ENCODE measurements at regions not wholly inside any gene's neighbourhood (a gene's known extent, or its start where the extent isn't known, plus 50 kb on each side); places are given as distances from the start of the nearest gene placed in this dataset.

DNA sequence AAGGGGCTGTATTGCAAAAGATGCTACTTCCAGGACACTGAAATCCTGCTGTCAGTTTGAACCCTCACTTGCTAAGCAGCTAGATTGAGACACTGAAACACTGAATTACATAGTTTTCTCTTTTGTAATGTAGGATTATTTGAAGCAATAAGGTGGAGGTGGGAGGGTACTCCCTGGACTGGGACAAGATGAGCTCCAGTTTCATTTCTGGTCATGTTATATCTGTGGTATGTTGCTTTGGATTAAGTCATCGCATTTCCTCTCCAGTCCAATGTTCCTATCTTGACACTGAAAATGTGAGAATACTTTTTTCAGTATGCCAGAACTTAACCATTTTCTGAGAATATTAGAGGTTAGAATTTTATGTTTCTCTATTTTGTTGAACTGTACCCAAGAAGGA lies 426.2 kb upstream of the MEX3C start:
- TF ChIP-seq, protein P1, sequence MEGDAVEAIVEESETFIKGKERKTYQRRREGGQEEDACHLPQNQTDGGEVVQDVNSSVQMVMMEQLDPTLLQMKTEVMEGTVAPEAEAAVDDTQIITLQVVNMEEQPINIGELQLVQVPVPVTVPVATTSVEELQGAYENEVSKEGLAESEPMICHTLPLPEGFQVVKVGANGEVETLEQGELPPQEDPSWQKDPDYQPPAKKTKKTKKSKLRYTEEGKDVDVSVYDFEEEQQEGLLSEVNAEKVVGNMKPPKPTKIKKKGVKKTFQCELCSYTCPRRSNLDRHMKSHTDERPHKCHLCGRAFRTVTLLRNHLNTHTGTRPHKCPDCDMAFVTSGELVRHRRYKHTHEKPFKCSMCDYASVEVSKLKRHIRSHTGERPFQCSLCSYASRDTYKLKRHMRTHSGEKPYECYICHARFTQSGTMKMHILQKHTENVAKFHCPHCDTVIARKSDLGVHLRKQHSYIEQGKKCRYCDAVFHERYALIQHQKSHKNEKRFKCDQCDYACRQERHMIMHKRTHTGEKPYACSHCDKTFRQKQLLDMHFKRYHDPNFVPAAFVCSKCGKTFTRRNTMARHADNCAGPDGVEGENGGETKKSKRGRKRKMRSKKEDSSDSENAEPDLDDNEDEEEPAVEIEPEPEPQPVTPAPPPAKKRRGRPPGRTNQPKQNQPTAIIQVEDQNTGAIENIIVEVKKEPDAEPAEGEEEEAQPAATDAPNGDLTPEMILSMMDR (IDR thresholded peaks at IDR 0.05), result no peak
- H3K27ac ChIP-seq, result no peak overlapping the region
- no peaks in the 10 kb centered on the region for H3K27me3 ChIP-seq
- no peaks in the 10 kb centered on the region for H3K36me3 ChIP-seq
- no peak for DNase-seq (ENCODE audit: low spot score)
- H3K4me1 ChIP-seq, result no peaks in the 10 kb centered on the region
- H3K9me3 ChIP-seq, result no peaks in the 10 kb centered on the region
- no peak overlapping the region for H3K4me3 ChIP-seq

DNA sequence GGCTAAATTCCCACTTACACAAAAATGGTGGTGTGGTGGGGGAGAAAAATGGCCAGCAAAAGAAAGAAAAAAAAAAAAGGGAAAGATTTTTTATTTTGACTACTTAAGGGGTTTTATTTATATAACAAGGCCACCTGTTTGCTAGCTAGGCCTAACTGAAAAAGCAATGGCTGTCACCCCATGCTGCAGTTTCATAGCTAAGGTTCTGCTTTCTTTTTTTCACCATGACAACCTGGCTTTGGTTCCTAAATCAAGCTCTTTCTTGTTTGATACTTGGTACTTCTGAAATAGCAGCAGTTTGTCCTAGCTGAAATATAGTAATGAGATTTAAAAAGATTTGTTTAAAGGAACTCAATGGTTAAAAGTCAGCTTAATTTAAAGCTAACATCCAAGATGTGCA lies 433.2 kb upstream of the MEX3C start:
- no peaks in the 10 kb centered on the region for H3K36me3 ChIP-seq

DNA sequence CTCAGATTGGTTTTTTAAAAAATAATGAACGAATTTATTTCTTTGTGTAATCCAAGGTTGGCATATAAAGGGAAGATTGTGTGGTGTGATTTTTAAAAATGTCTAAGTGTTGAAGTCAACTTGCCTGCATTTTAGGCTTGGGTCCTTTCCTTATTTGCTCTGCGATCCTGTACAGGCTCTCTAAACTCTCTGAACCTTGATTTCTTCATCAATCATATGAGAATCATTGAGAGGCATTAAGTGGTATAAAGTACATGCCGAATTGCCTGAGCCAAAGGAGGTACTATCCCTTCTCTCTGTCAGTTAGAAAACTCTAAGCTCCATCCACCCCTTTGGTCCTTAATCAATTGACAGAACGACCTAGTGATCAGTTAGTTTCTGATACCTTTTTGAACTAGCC lies 440.4 kb upstream of the MEX3C start:
- Histone ChIP-seq H3K36me3 (no peaks in the 10 kb centered on the region), H3K27ac (no peak overlapping the region), H3K4me1 (no peaks in the 10 kb centered on the region), H3K4me3 (no peak overlapping the region), H3K9me3 (peaks cover 4 to 9% of the 10 kb centered on the region in 2 donors), H3K27me3 (no peaks in the 10 kb centered on the region)
- no peak for DNase-seq (ENCODE audit: low spot score)
- TF ChIP-seq, protein P1 (IDR thresholded peaks at IDR 0.05), result no peak

More for the DNA sequence above, 433.2 kb upstream of the MEX3C start:
- no peaks in the 10 kb centered on the region for H3K4me1 ChIP-seq
- no peak overlapping the region for H3K4me3 ChIP-seq
- no peak for DNase-seq (ENCODE audit: low spot score)
- no peak overlapping the region for H3K27ac ChIP-seq
- H3K9me3 ChIP-seq, result peaks cover 0 to 9% of the 10 kb centered on the region in 2 donors
- TF ChIP-seq, protein P1 (IDR thresholded peaks at IDR 0.05), result no peak
- no peaks in the 10 kb centered on the region for H3K27me3 ChIP-seq

DNA sequence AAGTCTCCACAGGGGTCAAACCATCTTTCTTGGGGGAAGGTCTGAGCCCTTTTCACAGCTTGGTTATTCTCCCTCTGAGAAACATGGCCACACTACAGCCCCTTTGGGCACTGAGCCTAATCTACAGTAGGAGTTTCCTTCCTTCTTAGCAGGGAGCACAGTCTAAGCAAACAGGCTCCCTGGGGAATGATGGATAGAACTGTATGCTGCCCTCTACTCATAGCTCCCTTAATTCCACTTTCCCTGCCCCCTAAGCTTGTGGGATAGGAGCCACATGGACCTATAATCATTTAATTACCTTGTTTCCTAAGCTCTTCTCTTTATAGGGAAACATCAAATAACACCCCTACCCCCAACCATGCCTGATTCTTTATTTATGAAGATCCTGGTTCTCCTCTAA lies 442.1 kb upstream of the MEX3C start:
- TF ChIP-seq, protein P1 (IDR thresholded peaks at IDR 0.05), result no peak
- Histone ChIP-seq H3K27me3 (no peaks in the 10 kb centered on the region), H3K9me3 (peaks cover 4 to 9% of the 10 kb centered on the region in 2 donors), H3K36me3 (no peaks in the 10 kb centered on the region), H3K4me1 (no peaks in the 10 kb centered on the region), H3K4me3 (no peak overlapping the region), H3K27ac (no peak overlapping the region)
- no peak for DNase-seq (ENCODE audit: low spot score)

DNA sequence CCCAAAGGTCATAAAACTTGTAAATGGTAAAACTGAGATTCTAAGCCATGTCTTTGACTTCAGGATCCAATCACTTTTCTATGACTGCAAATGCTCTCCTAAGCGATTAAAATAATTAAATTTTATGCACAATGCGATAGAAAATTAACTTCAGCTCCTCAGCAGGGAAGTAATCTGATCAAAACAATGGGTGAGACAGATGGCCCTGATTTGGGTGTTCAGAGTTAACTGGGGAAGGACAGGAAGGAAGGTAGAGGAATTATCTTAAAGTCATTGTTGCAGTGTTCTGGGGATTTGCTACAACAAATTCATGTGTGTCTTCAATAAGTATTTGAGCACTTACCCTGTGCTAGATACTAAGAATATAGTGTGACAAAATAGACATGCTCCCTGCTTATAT lies 446.0 kb upstream of the MEX3C start:
- Histone ChIP-seq H3K4me3 (no peak overlapping the region), H3K36me3 (no peaks in the 10 kb centered on the region), H3K27ac (no peak overlapping the region), H3K9me3 (no peaks in the 10 kb centered on the region), H3K4me1 (no peaks in the 10 kb centered on the region), H3K27me3 (no peaks in the 10 kb centered on the region)
- TF ChIP-seq, protein P1 (IDR thresholded peaks at IDR 0.05), result no peak
- no peak for DNase-seq (ENCODE audit: low spot score)

DNA sequence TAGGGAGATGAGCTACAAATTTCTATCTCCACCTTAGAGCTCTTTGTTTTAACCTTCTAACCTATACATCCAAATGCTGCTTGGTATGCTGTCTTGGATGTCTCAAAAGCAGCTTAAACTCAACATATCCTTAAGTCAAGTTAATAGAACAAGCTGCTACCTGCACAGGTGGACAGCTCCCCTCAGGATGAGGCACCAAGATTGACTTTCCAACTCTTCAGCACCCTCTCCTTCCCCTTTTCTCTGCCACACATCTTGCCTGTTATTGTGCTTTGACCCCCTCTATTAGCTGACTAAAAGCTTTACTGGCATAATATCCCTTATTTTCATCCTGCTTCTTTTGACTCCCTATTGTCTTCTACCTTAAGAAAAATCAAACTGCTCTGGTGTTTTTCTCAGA lies 448.1 kb upstream of the MEX3C start:
- TF ChIP-seq, protein P1 (IDR thresholded peaks at IDR 0.05), result no peak
- no peak for DNase-seq (ENCODE audit: low spot score)
- Histone ChIP-seq H3K4me3 (no peak overlapping the region), H3K27me3 (no peaks in the 10 kb centered on the region), H3K4me1 (no peaks in the 10 kb centered on the region), H3K36me3 (no peaks in the 10 kb centered on the region), H3K27ac (no peak overlapping the region), H3K9me3 (no peaks in the 10 kb centered on the region)
